Lower leg skin (tissue), 3 donors: ENCODE measurements at regions not wholly inside any gene's neighbourhood (a gene's known extent, or its start where the extent isn't known, plus 50 kb on each side); places are given as distances from the start of the nearest gene placed in this dataset.

Experiments used
- CTCF ChIP-seq, 3 donors: fragments of 450-650 bp; IDR thresholded peaks; one replicate each; pipeline ENCODE4 v1.5.1; 2016; ENCODE audit warnings: antibody characterized with exemption in 3 of 3, mild to moderate bottlenecking in 3 of 3, moderate library complexity in 2 of 3
- POLR2A ChIP-seq, 2 donors: fragments of 450-650 bp; IDR thresholded peaks; one replicate each; pipeline ENCODE4 v1.6.1; 2016 to 2017; ENCODE audit warnings: antibody characterized with exemption in 2 of 2, mild to moderate bottlenecking in 1 of 2, moderate library complexity in 1 of 2

DNA sequence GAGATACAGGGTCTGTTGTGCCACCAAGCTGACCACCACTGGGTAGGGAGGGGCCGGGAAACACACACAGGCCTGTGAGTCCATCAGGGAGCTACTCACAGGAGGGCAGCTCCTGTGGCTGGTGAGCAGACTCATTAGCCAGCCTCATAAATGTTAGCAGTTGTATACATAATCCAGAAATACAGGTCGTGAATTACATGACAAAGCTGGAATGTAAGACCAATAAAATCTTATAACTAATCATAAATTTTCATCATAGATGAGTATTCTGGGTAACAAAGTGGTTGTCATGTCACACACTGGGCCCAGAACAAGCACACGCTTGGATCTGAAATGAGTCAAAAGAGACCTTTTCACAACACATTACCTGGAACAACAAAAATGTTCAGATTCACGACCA lies 642.6 kb upstream of the AUTS2 start:
- no peak for TF ChIP-seq POLR2A (IDR thresholded peaks at IDR 0.05)
- TF ChIP-seq CTCF (IDR thresholded peaks at IDR 0.05), result no peak
